Parathyroid adenoma (tissue), 2 donors: ENCODE measurements at regions not wholly inside any gene's neighbourhood (a gene's known extent, or its start where the extent isn't known, plus 50 kb on each side); places are given as distances from the start of the nearest gene placed in this dataset.
"Not testable (repeated sequence)": the region's sequence is repeated elsewhere in the genome, so short reads cannot be mapped to it uniquely, and the experiment has no call there.

Source experiments
- H2AFZ ChIP-seq: fragments of 300-600 bp; sonication (generic); one replicate; pipeline ENCODE4 v1.7.0; 2017; ENCODE audit warnings: antibody characterized with exemption, mild to moderate bottlenecking
- H3K27ac ChIP-seq: fragments of 300-600 bp; sonication (generic); one replicate; pipeline ENCODE4 v1.7.0; 2017
- H3K27me3 ChIP-seq: fragments of 300-600 bp; sonication (generic); one replicate; pipeline ENCODE4 v1.7.0; 2017; ENCODE audit warnings: low read length; ENCODE audit not compliant: control insufficient read depth, insufficient read depth
- H3K36me3 ChIP-seq: fragments of 300-600 bp; sonication (generic); one replicate; pipeline ENCODE4 v1.7.0; 2017; ENCODE audit warnings: low read length; ENCODE audit not compliant: control insufficient read depth, insufficient read depth
- H3K4me1 ChIP-seq: fragments of 300-600 bp; sonication (generic); one replicate; pipeline ENCODE4 v1.7.0; 2017; ENCODE audit warnings: control low read depth
- H3K4me2 ChIP-seq: fragments of 300-600 bp; sonication (generic); one replicate; pipeline ENCODE4 v1.7.0; 2017; ENCODE audit warnings: low read length
- H3K4me3 ChIP-seq: fragments of 300-600 bp; sonication (generic); one replicate; pipeline ENCODE4 v1.7.0; 2017; ENCODE audit warnings: low read depth, low read length
- H3K79me2 ChIP-seq: fragments of 300-600 bp; sonication (generic); one replicate; pipeline ENCODE4 v1.7.0; 2017; ENCODE audit warnings: control low read depth
- H3K9ac ChIP-seq: fragments of 300-600 bp; sonication (generic); one replicate; pipeline ENCODE4 v1.7.0; 2017; ENCODE audit warnings: mild to moderate bottlenecking
- H3K9me3 ChIP-seq: fragments of 300-600 bp; sonication (generic); one replicate; pipeline ENCODE4 v1.7.0; 2017; ENCODE audit warnings: low read length; ENCODE audit not compliant: control insufficient read depth
- CTCF ChIP-seq: fragments of 300-600 bp; sonication (generic); IDR thresholded peaks from one replicate; pipeline ENCODE4 v1.7.0; 2017; ENCODE audit warnings: antibody characterized with exemption, mild to moderate bottlenecking
- donor health status: primary hyperparathyroidism.

- no peaks in the 10 kb centered on the region for H3K9me3 ChIP-seq
- no peaks in the 10 kb centered on the region for H3K79me2 ChIP-seq
- no peak overlapping the region for H3K9ac ChIP-seq
- no peaks in the 10 kb centered on the region for H3K27me3 ChIP-seq
- H3K36me3 ChIP-seq, result no peaks in the 10 kb centered on the region
- no peak overlapping the region for H2AFZ ChIP-seq
- H3K4me3 ChIP-seq, result no peak overlapping the region
- TF ChIP-seq CTCF, result no peak
- H3K4me2 ChIP-seq, result no peak overlapping the region
- H3K27ac ChIP-seq, result no peak overlapping the region
- no peaks in the 10 kb centered on the region for H3K4me1 ChIP-seq
These were observed 230.8 kb downstream of the CYLC2 start for GRCh38 chr9:103225702-103226646.

- H3K4me1 ChIP-seq, result no peaks in the 10 kb centered on the region
- no peaks in the 10 kb centered on the region for H3K36me3 ChIP-seq
- no peaks in the 10 kb centered on the region for H3K79me2 ChIP-seq
- no peak overlapping the region for H2AFZ ChIP-seq
- no peak overlapping the region for H3K9ac ChIP-seq
- no peak overlapping the region for H3K27ac ChIP-seq
- no peak overlapping the region for H3K4me3 ChIP-seq
- no peaks in the 10 kb centered on the region for H3K9me3 ChIP-seq
- no peak for TF ChIP-seq CTCF
- H3K27me3 ChIP-seq, result no peaks in the 10 kb centered on the region
- no peak overlapping the region for H3K4me2 ChIP-seq
These were observed 231.5 kb downstream of the CYLC2 start for GRCh38 chr9:103226647-103227013.

GRCh38 chr9:103237571-103238109, 242.5 kb downstream of the CYLC2 start:
- not testable (repeated sequence) for H3K4me2 ChIP-seq, H3K4me3 ChIP-seq, H3K36me3 ChIP-seq, H3K27me3 ChIP-seq, H3K79me2 ChIP-seq, H3K9me3 ChIP-seq, H2AFZ ChIP-seq, H3K4me1 ChIP-seq, H3K27ac ChIP-seq, H3K9ac ChIP-seq

- Histone ChIP-seq H3K9ac (no peak overlapping the region), H3K79me2 (no peaks in the 10 kb centered on the region), H3K27ac (no peak overlapping the region), H3K4me3 (no peak overlapping the region), H3K4me1 (no peaks in the 10 kb centered on the region), H3K9me3 (no peaks in the 10 kb centered on the region), H2AFZ (no peak overlapping the region), H3K4me2 (no peak overlapping the region), H3K27me3 (no peaks in the 10 kb centered on the region), H3K36me3 (no peaks in the 10 kb centered on the region)
- TF ChIP-seq CTCF, result no peak
These were observed 246.9 kb downstream of the CYLC2 start for GRCh38 chr9:103242025-103242424.

- H3K9ac ChIP-seq, result no peak overlapping the region
- no peaks in the 10 kb centered on the region for H3K36me3 ChIP-seq
- H3K79me2 ChIP-seq, result no peaks in the 10 kb centered on the region
- no peaks in the 10 kb centered on the region for H3K4me1 ChIP-seq
- no peak overlapping the region for H2AFZ ChIP-seq
- no peak overlapping the region for H3K4me2 ChIP-seq
- no peaks in the 10 kb centered on the region for H3K27me3 ChIP-seq
- TF ChIP-seq CTCF, result no peak
- no peak overlapping the region for H3K4me3 ChIP-seq
- H3K27ac ChIP-seq, result no peak overlapping the region
- no peaks in the 10 kb centered on the region for H3K9me3 ChIP-seq
These were observed 247.4 kb downstream of the CYLC2 start for GRCh38 chr9:103242486-103242885.
